HCT116 (cell line): ENCODE measurements at regions not wholly inside any gene's neighbourhood (a gene's known extent, or its start where the extent isn't known, plus 50 kb on each side); places are given as distances from the start of the nearest gene placed in this dataset.

Experiments used
- ATAC-seq: fragments of 200-7000 bp; cut with Tn5 transposase; 2 replicates; pipeline ENCODE4 v1.9.1; 2020; ENCODE audit warnings: mild to moderate bottlenecking, moderate library complexity
- BruUV-seq: library from RNA; stranded (reverse); fragments of 400-500 nt; replicated peaks from 2 replicates; lab custom pipeline; 2021; lab: Mats Ljungman, UMichigan
- CTCF ChIA-PET: fragments of 300-600 bp; sonication (Branson Sonifier 250); formaldehyde crosslinking; loops from one replicate; lab custom pipeline; 2021; ENCODE audit warnings: antibody characterized with exemption; lab: Charles Lee
- POLR2A ChIA-PET: fragments of 300-600, 350-600 bp; sonication (Branson Sonifier 250); formaldehyde crosslinking; loops from one replicate; lab custom pipeline; 2021; ENCODE audit warnings: antibody characterized with exemption; lab: Charles Lee
- RAD21 ChIA-PET, 2 experiments: fragments of 300-600 bp; sonication (Branson Sonifier 250); formaldehyde crosslinking; loops; one replicate each; lab custom pipeline; 2023; ENCODE audit warnings: low total read pairs in 2 of 2; ENCODE audit not compliant: uncharacterized antibody in 2 of 2, unreplicated experiment in 2 of 2, low non-redundant PET in 1 of 2; lab: Charles Lee
- DNase-seq: peaks from one replicate; pipeline ENCODE4 v3.0.0-alpha.2; 2010; ENCODE audit warnings: low read depth, low spot score
- H2AFZ ChIP-seq: fragments of 200-600 bp; shearing (Covaris generic), sonication (generic); 2 replicates; pipeline ENCODE4 v1.6.1; 2017; ENCODE audit warnings: low read depth, mixed run types, mixed read lengths, antibody characterized with exemption, low read length; ENCODE audit not compliant: poor library complexity, severe bottlenecking
- H3K27ac ChIP-seq: 2 replicates; pipeline ENCODE4 v1.5.1; 2012; ENCODE audit warnings: low read depth, low read length
- H3K27me3 ChIP-seq: fragments of 200-600 bp; sonication (generic); 2 replicates; pipeline ENCODE4 v1.6.1; 2016; ENCODE audit warnings: mixed run types, low read length, mixed read lengths; ENCODE audit not compliant: insufficient read depth
- H3K36me3 ChIP-seq, 2 experiments: fragments of 200-500 bp in 1 of 2; fragments of 200-600 bp in 1 of 2; sonication (Bioruptor generic) in 1 of 2; sonication (generic) in 1 of 2; 2 replicates each; pipeline versions ENCODE4 v1.5.1 to v1.6.1; 2014 to 2016; ENCODE audit warnings: low read length in 2 of 2, inconsistent platforms in 1 of 2, mixed read lengths in 1 of 2, mixed run types in 1 of 2; ENCODE audit not compliant: insufficient read depth in 2 of 2, control insufficient read depth in 1 of 2
- H3K4me1 ChIP-seq, 2 experiments: fragments of 200-600 bp in 1 of 2; sonication (generic) in 1 of 2; 2 replicates each; pipeline versions ENCODE4 v1.5.1 to v1.6.1; 2012 to 2017; ENCODE audit warnings: low read length in 2 of 2, inconsistent platforms in 1 of 2, mild to moderate bottlenecking in 1 of 2, mixed read lengths in 1 of 2, mixed run types in 1 of 2, moderate library complexity in 1 of 2; ENCODE audit not compliant: insufficient read depth in 2 of 2, control insufficient read depth in 1 of 2
- H3K4me2 ChIP-seq: fragments of 200-600 bp; sonication (generic); 2 replicates; pipeline ENCODE4 v1.6.1; 2017; ENCODE audit warnings: mixed run types, low read length, mixed read lengths
- H3K4me3 ChIP-seq, 2 experiments: fragments of 200-600 bp in 1 of 2; sonication (generic) in 1 of 2; replicated peaks in 1 of 2; 2 replicates each; pipeline ENCODE4 v1.5.1; 2011 to 2016; ENCODE audit warnings: low read length in 2 of 2, control low read depth in 1 of 2, low read depth in 1 of 2, mild to moderate bottlenecking in 1 of 2, mixed read lengths in 1 of 2, mixed run types in 1 of 2
- H3K79me2 ChIP-seq: fragments of 200-600 bp; sonication (generic); 2 replicates; pipeline ENCODE4 v1.6.1; 2017; ENCODE audit warnings: mild to moderate bottlenecking, mixed run types, low read length, moderate library complexity, mixed read lengths; ENCODE audit not compliant: insufficient read depth
- H3K9ac ChIP-seq: fragments of 200-600 bp; sonication (generic); 2 replicates; pipeline ENCODE4 v1.6.1; 2016; ENCODE audit warnings: low read length, mixed read lengths
- H3K9me2 ChIP-seq: fragments of 200-600 bp; sonication (generic), shearing (Covaris generic); 2 replicates; pipeline ENCODE4 v1.6.1; 2017; ENCODE audit warnings: mixed run types, mild to moderate bottlenecking, moderate library complexity; ENCODE audit not compliant: insufficient read depth
- H3K9me3 ChIP-seq, 2 experiments: fragments of 200-500 bp in 1 of 2; fragments of 200-600 bp in 1 of 2; sonication (Bioruptor generic) in 1 of 2; sonication (generic) in 1 of 2; 2 replicates each; pipeline ENCODE4 v1.6.1; 2014 to 2017; ENCODE audit warnings: low read length in 2 of 2, mixed read lengths in 2 of 2, inconsistent platforms in 1 of 2, low read depth in 1 of 2, mild to moderate bottlenecking in 1 of 2, mixed run types in 1 of 2, moderate library complexity in 1 of 2; ENCODE audit not compliant: control insufficient read depth in 1 of 2, insufficient read depth in 1 of 2
- H4K20me1 ChIP-seq: fragments of 200-600 bp; sonication (generic), shearing (Covaris generic); 2 replicates; pipeline ENCODE4 v1.6.1; 2017; ENCODE audit warnings: mixed run types, mild to moderate bottlenecking, moderate library complexity; ENCODE audit not compliant: insufficient read depth
- CEBPB ChIP-seq: IDR thresholded peaks from 2 replicates; pipeline ENCODE4 v1.6.1; 2012; ENCODE audit warnings: low read depth
- POLR2A ChIP-seq: IDR thresholded peaks from 2 replicates; pipeline ENCODE4 v1.7.0; 2011; ENCODE audit warnings: borderline replicate concordance; ENCODE audit not compliant: insufficient read depth, insufficient read length; ENCODE audit errors: extremely low read depth
- TCF7L2 ChIP-seq: IDR thresholded peaks from 2 replicates; pipeline ENCODE4 v1.7.0; 2011; ENCODE audit warnings: borderline replicate concordance, inconsistent platforms; ENCODE audit not compliant: insufficient read depth, insufficient read length; ENCODE audit errors: extremely low read depth
- ZFX ChIP-seq: fragments of 450-650 bp; IDR thresholded peaks from 2 replicates; pipeline ENCODE4 v1.6.1; 2017
- intact Hi-C: fragments of 100-400 bp; cut with micrococcal nuclease; formaldehyde crosslinking; loops from 2 replicates; pipeline ENCODE4 v1.10.0; 2022
- TF ChIP-seq, protein P1 (sequence below), 3 experiments: fragments of 200-600 bp in 1 of 3; sonication (generic) in 1 of 3; IDR thresholded peaks in 2 of 3; conservative IDR thresholded peaks in 1 of 3; 2 replicates each; pipeline ENCODE4 v1.5.1; 2012 to 2017; ENCODE audit warnings: low read depth in 2 of 3, low read length in 2 of 3, antibody characterized with exemption in 1 of 3, borderline replicate concordance in 1 of 3, control low read depth in 1 of 3, mild to moderate bottlenecking in 1 of 3, mixed read lengths in 1 of 3, mixed run types in 1 of 3, moderate library complexity in 1 of 3; ENCODE audit not compliant: insufficient read depth in 1 of 3
- TF ChIP-seq, protein P2 (sequence below): IDR thresholded peaks from 2 replicates; pipeline ENCODE4 v1.6.1; 2012
- TF ChIP-seq, protein P3 (sequence below): IDR thresholded peaks from 2 replicates; pipeline ENCODE4 v1.6.1; 2011; ENCODE audit warnings: mild to moderate bottlenecking, low read length, moderate library complexity; ENCODE audit not compliant: insufficient replicate concordance; ENCODE audit errors: extremely low read depth

DNA sequence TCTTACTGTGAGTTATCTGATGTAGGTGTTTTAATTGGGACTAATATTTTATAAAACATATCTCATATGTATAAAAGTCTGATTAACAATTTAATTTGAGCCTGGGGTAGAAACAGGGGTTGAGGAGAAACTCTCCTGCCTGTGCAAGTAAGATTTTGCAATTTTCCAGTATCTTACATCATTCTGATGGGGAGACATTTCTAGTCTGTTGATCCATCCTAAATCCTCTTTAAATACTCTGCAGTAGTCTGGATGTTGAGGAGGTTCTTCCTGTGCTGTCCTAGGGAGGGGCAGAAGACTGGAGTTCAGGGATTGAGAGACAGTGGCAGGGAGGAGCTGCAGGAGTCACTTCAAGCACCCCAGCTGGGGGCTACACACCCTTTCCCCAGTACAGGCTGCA is 287.8 kb downstream of the ADGRD1 start:
- Histone ChIP-seq H3K79me2 (no peaks in the 10 kb centered on the region), H3K27me3 (no peaks in the 10 kb centered on the region), H3K9me3 (no peaks in the 10 kb centered on the region), H3K4me2 (no peak overlapping the region; the same call in 1 of the 2 replicates), H3K36me3 (no peaks in the 10 kb centered on the region), H2AFZ (no peak overlapping the region), H3K9ac (no peak overlapping the region), H3K9me2 (no peaks in the 10 kb centered on the region), H3K4me1 (peaks cover 5 to 16% of the 10 kb centered on the region in 2 experiments; a peak in 2 of 4 replicates), H3K4me3 (no peak overlapping the region), H3K27ac (no peak overlapping the region), H4K20me1 (no peaks in the 10 kb centered on the region)
- BruUV-seq = no TSS peak
- ChIA-PET POLR2A (no interaction called here), CTCF (no interaction called here), RAD21 (no interaction called here)
- DNase-seq = no peak
- TF ChIP-seq CEBPB (no peak), TCF7L2 (no peak), ZFX (no peak), POLR2A (no peak)
- TF ChIP-seq, protein P1, sequence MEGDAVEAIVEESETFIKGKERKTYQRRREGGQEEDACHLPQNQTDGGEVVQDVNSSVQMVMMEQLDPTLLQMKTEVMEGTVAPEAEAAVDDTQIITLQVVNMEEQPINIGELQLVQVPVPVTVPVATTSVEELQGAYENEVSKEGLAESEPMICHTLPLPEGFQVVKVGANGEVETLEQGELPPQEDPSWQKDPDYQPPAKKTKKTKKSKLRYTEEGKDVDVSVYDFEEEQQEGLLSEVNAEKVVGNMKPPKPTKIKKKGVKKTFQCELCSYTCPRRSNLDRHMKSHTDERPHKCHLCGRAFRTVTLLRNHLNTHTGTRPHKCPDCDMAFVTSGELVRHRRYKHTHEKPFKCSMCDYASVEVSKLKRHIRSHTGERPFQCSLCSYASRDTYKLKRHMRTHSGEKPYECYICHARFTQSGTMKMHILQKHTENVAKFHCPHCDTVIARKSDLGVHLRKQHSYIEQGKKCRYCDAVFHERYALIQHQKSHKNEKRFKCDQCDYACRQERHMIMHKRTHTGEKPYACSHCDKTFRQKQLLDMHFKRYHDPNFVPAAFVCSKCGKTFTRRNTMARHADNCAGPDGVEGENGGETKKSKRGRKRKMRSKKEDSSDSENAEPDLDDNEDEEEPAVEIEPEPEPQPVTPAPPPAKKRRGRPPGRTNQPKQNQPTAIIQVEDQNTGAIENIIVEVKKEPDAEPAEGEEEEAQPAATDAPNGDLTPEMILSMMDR (IDR thresholded peaks at IDR 0.05 in 2 of 3, conservative IDR thresholded peaks at IDR 0.05 in 1 of 3; ENCODE audit: borderline replicate concordance in 1 of 3, insufficient read depth in 1 of 3, low read depth in 2 of 3, low read length in 2 of 3) = no peak
- TF ChIP-seq, protein P2, sequence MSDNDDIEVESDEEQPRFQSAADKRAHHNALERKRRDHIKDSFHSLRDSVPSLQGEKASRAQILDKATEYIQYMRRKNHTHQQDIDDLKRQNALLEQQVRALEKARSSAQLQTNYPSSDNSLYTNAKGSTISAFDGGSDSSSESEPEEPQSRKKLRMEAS = no peak
- TF ChIP-seq, protein P3, sequence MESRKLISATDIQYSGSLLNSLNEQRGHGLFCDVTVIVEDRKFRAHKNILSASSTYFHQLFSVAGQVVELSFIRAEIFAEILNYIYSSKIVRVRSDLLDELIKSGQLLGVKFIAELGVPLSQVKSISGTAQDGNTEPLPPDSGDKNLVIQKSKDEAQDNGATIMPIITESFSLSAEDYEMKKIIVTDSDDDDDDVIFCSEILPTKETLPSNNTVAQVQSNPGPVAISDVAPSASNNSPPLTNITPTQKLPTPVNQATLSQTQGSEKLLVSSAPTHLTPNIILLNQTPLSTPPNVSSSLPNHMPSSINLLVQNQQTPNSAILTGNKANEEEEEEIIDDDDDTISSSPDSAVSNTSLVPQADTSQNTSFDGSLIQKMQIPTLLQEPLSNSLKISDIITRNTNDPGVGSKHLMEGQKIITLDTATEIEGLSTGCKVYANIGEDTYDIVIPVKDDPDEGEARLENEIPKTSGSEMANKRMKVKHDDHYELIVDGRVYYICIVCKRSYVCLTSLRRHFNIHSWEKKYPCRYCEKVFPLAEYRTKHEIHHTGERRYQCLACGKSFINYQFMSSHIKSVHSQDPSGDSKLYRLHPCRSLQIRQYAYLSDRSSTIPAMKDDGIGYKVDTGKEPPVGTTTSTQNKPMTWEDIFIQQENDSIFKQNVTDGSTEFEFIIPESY = no peak
- intact Hi-C loops = no loop called here
- no peak for ATAC-seq
